ENCODE measurements at regions not wholly inside any gene's neighbourhood (a gene's known extent, or its start where the extent isn't known, plus 50 kb on each side); places are given as distances from the start of the nearest gene placed in this dataset.

DNA sequence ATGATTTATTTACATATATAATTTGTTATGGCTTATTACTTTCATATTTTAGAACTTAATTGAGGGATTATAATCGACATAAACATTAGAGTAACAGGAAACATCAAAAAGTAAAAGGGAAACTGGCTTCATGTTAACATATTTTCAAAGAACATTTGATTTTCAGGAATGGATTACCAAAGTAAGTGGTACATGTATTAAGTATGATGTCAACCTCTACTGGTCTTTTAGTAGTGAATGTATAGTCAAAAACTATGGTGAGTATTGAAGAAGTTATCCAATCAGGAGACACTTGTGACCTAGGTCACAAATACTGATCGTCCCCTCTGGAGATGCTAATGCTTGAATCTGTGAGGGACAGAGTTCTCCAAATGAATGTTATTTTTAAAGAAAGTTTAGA lies 768.9 kb upstream of the ADGRL4 start:
- Mint-ChIP-seq H3K27me3 (no peaks in the 10 kb centered on the region), H3K4me3 (no peak overlapping the region), H3K36me3 (no peaks in the 10 kb centered on the region), H3K9me3 (peaks cover 1 to 15% (median 4%) of the 10 kb centered on the region in 5 donors), H3K27ac (no peak overlapping the region), H3K4me1 (no peaks in the 10 kb centered on the region)
- no peak overlapping the region for H3K27ac ChIP-seq (ENCODE audit: low read depth, low read length)
- H3K9me3 ChIP-seq (ENCODE audit: low read length) = no peaks in the 10 kb centered on the region
- no peaks in the 10 kb centered on the region for H3K4me1 ChIP-seq (ENCODE audit: insufficient read depth, low read length)
- ChIA-PET POLR2A (no interaction called here), CTCF (no interaction called here)
- no peaks in the 10 kb centered on the region for H3K36me3 ChIP-seq (ENCODE audit: insufficient read depth, low read length)
- no peak for DNase-seq
- H3K4me3 ChIP-seq (ENCODE audit: low read length) = no peak overlapping the region
- no peaks in the 10 kb centered on the region for H3K27me3 ChIP-seq (ENCODE audit: insufficient read depth, low read length, poor library complexity, severe bottlenecking)

DNA sequence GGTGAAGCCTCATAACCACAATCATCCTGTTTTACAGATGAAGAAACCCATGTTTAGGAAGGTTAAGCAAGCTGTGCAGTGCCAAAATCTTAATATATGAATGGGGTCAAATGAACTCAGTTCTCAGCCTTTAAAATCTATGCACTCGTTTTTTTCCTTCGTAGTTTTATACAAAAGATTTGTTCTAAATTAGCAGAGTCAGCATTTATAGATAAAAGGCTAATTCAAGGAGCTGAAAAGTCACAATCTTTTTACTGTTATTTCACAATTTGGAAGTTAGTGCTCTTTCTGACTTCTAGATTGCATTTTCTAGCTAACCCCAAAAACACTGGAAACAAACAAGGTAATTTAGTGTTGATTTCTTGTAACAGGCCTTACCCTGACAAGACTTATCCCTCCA lies 766.9 kb upstream of the ADGRL4 start:
- Mint-ChIP-seq H3K27me3 (no peaks in the 10 kb centered on the region), H3K27ac (no peak overlapping the region), H3K36me3 (no peaks in the 10 kb centered on the region), H3K4me1 (no peaks in the 10 kb centered on the region), H3K9me3 (peaks cover 2 to 10% (median 7%) of the 10 kb centered on the region in 5 donors), H3K4me3 (no peak overlapping the region)
- Histone ChIP-seq H3K4me1 (ENCODE audit: insufficient read depth, low read length) (no peaks in the 10 kb centered on the region), H3K4me3 (ENCODE audit: low read length) (no peak overlapping the region), H3K9me3 (ENCODE audit: low read length) (no peaks in the 10 kb centered on the region), H3K27me3 (ENCODE audit: insufficient read depth, low read length, poor library complexity, severe bottlenecking) (no peaks in the 10 kb centered on the region), H3K27ac (ENCODE audit: low read depth, low read length) (no peak overlapping the region), H3K36me3 (ENCODE audit: insufficient read depth, low read length) (no peaks in the 10 kb centered on the region)
- DNase-seq = no peak
- POLR2A ChIA-PET = no interaction called here
- CTCF ChIA-PET = no interaction called here

DNA sequence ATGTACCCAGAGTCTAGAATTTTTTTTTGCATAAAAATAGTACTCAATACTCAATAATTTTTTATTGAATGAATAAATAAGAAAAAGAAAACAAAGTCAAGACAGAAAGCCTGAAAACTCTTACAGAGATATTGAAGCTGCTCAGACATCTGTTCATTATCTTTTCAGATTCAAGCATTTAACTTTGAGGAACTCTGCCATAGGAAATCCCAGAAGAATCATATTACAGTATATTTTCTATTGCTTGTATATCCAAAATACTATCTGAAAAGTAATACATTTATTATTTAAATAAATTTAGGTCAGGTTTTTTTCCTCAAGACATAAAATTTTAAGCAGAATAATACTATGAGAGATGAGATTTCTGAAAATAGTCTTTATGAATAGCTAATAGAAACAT lies 755.9 kb upstream of the ADGRL4 start:
- CTCF ChIA-PET = no interaction called here
- H3K9me3 Mint-ChIP-seq = peaks cover 8 to 33% (median 13%) of the 10 kb centered on the region in 5 donors
- H3K27me3 Mint-ChIP-seq = no peaks in the 10 kb centered on the region
- Histone ChIP-seq H3K27me3 (ENCODE audit: insufficient read depth, low read length, poor library complexity, severe bottlenecking) (no peaks in the 10 kb centered on the region), H3K4me1 (ENCODE audit: insufficient read depth, low read length) (no peaks in the 10 kb centered on the region), H3K36me3 (ENCODE audit: insufficient read depth, low read length) (no peaks in the 10 kb centered on the region), H3K9me3 (ENCODE audit: low read length) (no peaks in the 10 kb centered on the region), H3K4me3 (ENCODE audit: low read length) (no peak overlapping the region), H3K27ac (ENCODE audit: low read depth, low read length) (no peak overlapping the region)
- H3K36me3 Mint-ChIP-seq = no peaks in the 10 kb centered on the region
- no peaks in the 10 kb centered on the region for H3K4me1 Mint-ChIP-seq
- H3K4me3 Mint-ChIP-seq = no peak overlapping the region
- POLR2A ChIA-PET = no interaction called here
- no peak for DNase-seq
- H3K27ac Mint-ChIP-seq = no peak overlapping the region

DNA sequence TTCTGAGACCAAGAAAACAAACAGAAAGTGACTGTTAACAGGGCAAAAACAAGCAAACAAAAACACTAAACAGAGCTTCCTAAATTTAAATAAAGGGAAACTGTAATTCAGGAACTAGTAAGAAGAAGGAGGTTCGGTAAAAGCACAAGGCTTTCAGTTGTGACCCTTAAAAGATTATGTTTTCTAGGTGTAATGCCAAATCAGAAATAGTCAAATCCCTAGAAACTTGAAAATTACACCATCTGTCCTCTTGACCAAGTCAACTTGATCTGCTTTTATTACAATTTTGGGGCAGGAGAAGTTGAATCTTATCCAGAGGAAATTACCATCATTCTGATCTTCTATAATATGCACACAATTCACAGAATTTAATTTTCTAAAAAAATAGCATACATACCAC lies 754.0 kb upstream of the ADGRL4 start:
- DNase-seq = no peak
- no peak overlapping the region for H3K27ac ChIP-seq (ENCODE audit: low read depth, low read length)
- H3K4me3 Mint-ChIP-seq = no peak overlapping the region
- H3K36me3 ChIP-seq (ENCODE audit: insufficient read depth, low read length) = no peaks in the 10 kb centered on the region
- H3K36me3 Mint-ChIP-seq = no peaks in the 10 kb centered on the region
- H3K4me1 ChIP-seq (ENCODE audit: insufficient read depth, low read length) = no peaks in the 10 kb centered on the region
- no peaks in the 10 kb centered on the region for H3K4me1 Mint-ChIP-seq
- H3K4me3 ChIP-seq (ENCODE audit: low read length) = no peak overlapping the region
- H3K9me3 Mint-ChIP-seq = peaks cover 6 to 31% (median 20%) of the 10 kb centered on the region in 5 donors
- no peak overlapping the region for H3K27ac Mint-ChIP-seq
- POLR2A ChIA-PET = no interaction called here
- H3K27me3 ChIP-seq (ENCODE audit: insufficient read depth, low read length, poor library complexity, severe bottlenecking) = no peaks in the 10 kb centered on the region
- CTCF ChIA-PET = no interaction called here
- H3K27me3 Mint-ChIP-seq = no peaks in the 10 kb centered on the region
- H3K9me3 ChIP-seq (ENCODE audit: low read length) = no peaks in the 10 kb centered on the region

GRCh38 chr1:79749607-79750006 lies 743.1 kb upstream of the ADGRL4 start:
- H3K27me3 ChIP-seq (ENCODE audit: insufficient read depth, low read length, poor library complexity, severe bottlenecking) = no peaks in the 10 kb centered on the region
- Mint-ChIP-seq H3K4me3 (no peak overlapping the region), H3K27me3 (no peaks in the 10 kb centered on the region), H3K9me3 (peaks cover 3 to 37% (median 8%) of the 10 kb centered on the region in 5 donors), H3K36me3 (no peaks in the 10 kb centered on the region), H3K4me1 (no peaks in the 10 kb centered on the region), H3K27ac (no peak overlapping the region)
- H3K4me3 ChIP-seq (ENCODE audit: low read length) = no peak overlapping the region
- H3K9me3 ChIP-seq (ENCODE audit: low read length) = no peaks in the 10 kb centered on the region
- DNase-seq = no peak
- ChIA-PET CTCF (no interaction called here), POLR2A (no interaction called here)
- H3K27ac ChIP-seq (ENCODE audit: low read depth, low read length) = no peak overlapping the region
- no peaks in the 10 kb centered on the region for H3K4me1 ChIP-seq (ENCODE audit: insufficient read depth, low read length)
- no peaks in the 10 kb centered on the region for H3K36me3 ChIP-seq (ENCODE audit: insufficient read depth, low read length)

- Histone ChIP-seq H3K27me3 (ENCODE audit: insufficient read depth, low read length, poor library complexity, severe bottlenecking) (no peaks in the 10 kb centered on the region), H3K4me1 (ENCODE audit: insufficient read depth, low read length) (no peaks in the 10 kb centered on the region), H3K4me3 (ENCODE audit: low read length) (no peak overlapping the region), H3K27ac (ENCODE audit: low read depth, low read length) (no peak overlapping the region), H3K9me3 (ENCODE audit: low read length) (no peaks in the 10 kb centered on the region), H3K36me3 (ENCODE audit: insufficient read depth, low read length) (no peaks in the 10 kb centered on the region)
- Mint-ChIP-seq H3K27ac (no peak overlapping the region), H3K4me1 (no peaks in the 10 kb centered on the region), H3K27me3 (no peaks in the 10 kb centered on the region), H3K4me3 (no peak overlapping the region), H3K9me3 (peaks cover 3 to 33% (median 6%) of the 10 kb centered on the region in 5 donors), H3K36me3 (no peaks in the 10 kb centered on the region)
- ChIA-PET POLR2A (no interaction called here), CTCF (no interaction called here)
- no peak for DNase-seq
Measured at GRCh38 chr1:79745929-79746328, 739.4 kb upstream of the ADGRL4 start.

GRCh38 chr1:79744746-79745145 lies 738.2 kb upstream of the ADGRL4 start:
- Mint-ChIP-seq H3K4me3 (no peak overlapping the region), H3K4me1 (no peaks in the 10 kb centered on the region), H3K36me3 (no peaks in the 10 kb centered on the region), H3K9me3 (peaks cover 3 to 22% (median 7%) of the 10 kb centered on the region in 5 donors), H3K27ac (no peak overlapping the region), H3K27me3 (no peaks in the 10 kb centered on the region)
- DNase-seq = no peak
- Histone ChIP-seq H3K27me3 (ENCODE audit: insufficient read depth, low read length, poor library complexity, severe bottlenecking) (no peaks in the 10 kb centered on the region), H3K4me1 (ENCODE audit: insufficient read depth, low read length) (no peaks in the 10 kb centered on the region), H3K4me3 (ENCODE audit: low read length) (no peak overlapping the region), H3K27ac (ENCODE audit: low read depth, low read length) (no peak overlapping the region), H3K36me3 (ENCODE audit: insufficient read depth, low read length) (no peaks in the 10 kb centered on the region), H3K9me3 (ENCODE audit: low read length) (no peaks in the 10 kb centered on the region)
- POLR2A ChIA-PET = no interaction called here
- CTCF ChIA-PET = no interaction called here

DNA sequence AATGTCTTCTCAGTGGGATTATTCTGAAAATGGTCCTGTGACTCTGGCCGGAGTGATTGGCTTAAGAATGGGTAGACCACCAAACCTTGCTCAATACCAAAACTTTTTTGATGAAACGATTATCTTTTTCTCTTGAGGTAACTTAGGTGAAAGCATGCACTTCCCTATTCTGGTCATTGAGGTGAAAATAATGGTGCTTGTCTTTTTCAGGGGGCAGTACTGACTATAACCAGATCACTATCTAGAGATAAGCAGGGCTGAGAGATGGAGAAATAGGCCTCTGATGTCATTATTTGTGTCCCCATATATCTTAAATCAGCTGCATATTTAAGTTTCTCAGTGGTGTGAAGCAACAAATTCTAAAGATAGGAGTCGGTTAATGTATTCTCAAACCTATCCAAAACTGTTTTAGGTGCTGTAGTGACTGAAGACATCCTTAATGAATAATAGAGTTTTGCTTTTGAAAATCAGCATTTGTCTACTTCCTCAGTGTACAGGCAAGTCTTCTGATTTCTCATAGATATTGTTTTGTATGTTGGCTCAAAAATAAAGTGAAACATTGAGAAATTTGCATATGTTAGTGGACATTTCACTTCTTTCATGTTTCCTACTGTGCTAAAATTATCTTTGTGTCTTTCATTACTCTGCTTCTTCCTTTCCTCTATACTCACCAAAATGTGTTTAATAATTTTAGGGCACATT lies 735.3 kb upstream of the ADGRL4 start:
- no peak overlapping the region for H3K4me3 ChIP-seq (ENCODE audit: low read length)
- no peaks in the 10 kb centered on the region for H3K9me3 ChIP-seq (ENCODE audit: low read length)
- no peak for DNase-seq
- H3K27me3 ChIP-seq (ENCODE audit: insufficient read depth, low read length, poor library complexity, severe bottlenecking) = no peaks in the 10 kb centered on the region
- Mint-ChIP-seq H3K4me3 (no peak overlapping the region), H3K27me3 (no peaks in the 10 kb centered on the region), H3K4me1 (no peaks in the 10 kb centered on the region), H3K36me3 (no peaks in the 10 kb centered on the region), H3K27ac (no peak overlapping the region), H3K9me3 (peaks cover 0 to 24% (median 10%) of the 10 kb centered on the region in 5 donors)
- CTCF ChIA-PET = no interaction called here
- POLR2A ChIA-PET = no interaction called here
- no peaks in the 10 kb centered on the region for H3K4me1 ChIP-seq (ENCODE audit: insufficient read depth, low read length)
- no peak overlapping the region for H3K27ac ChIP-seq (ENCODE audit: low read depth, low read length)
- no peaks in the 10 kb centered on the region for H3K36me3 ChIP-seq (ENCODE audit: insufficient read depth, low read length)

DNA sequence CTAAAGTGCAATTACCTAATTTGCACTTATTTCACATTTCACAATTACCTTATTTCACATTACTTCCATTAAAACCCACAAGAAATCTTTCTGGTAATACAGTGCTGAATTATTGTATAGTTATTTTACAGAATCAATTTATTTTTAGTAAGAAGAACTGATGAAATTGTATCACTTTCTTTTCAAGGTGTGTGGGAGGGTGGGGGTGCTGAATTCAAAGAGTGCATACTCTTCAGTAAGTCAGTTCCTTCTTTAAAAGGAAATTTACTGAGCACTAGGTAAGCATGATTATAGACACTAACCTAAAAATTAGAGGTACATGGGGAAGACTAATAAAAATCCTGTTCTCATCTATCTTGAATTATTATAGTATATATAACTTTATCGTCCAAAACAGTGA lies 731.6 kb upstream of the ADGRL4 start:
- ChIA-PET POLR2A (no interaction called here), CTCF (no interaction called here)
- no peaks in the 10 kb centered on the region for H3K4me1 Mint-ChIP-seq

More for the DNA sequence above, 731.6 kb upstream of the ADGRL4 start:
- Histone ChIP-seq H3K27me3 (ENCODE audit: insufficient read depth, low read length, poor library complexity, severe bottlenecking) (no peaks in the 10 kb centered on the region), H3K27ac (ENCODE audit: low read depth, low read length) (no peak overlapping the region), H3K36me3 (ENCODE audit: insufficient read depth, low read length) (no peaks in the 10 kb centered on the region), H3K9me3 (ENCODE audit: low read length) (no peaks in the 10 kb centered on the region), H3K4me3 (ENCODE audit: low read length) (no peak overlapping the region), H3K4me1 (ENCODE audit: insufficient read depth, low read length) (no peaks in the 10 kb centered on the region)
- peaks cover 3 to 21% (median 8%) of the 10 kb centered on the region in 5 donors for H3K9me3 Mint-ChIP-seq
- no peak overlapping the region for H3K4me3 Mint-ChIP-seq
- no peak for DNase-seq
- no peak overlapping the region for H3K27ac Mint-ChIP-seq
- H3K36me3 Mint-ChIP-seq = no peaks in the 10 kb centered on the region
- H3K27me3 Mint-ChIP-seq = no peaks in the 10 kb centered on the region
